Gastroesophageal sphincter (tissue), 3 donors: ENCODE measurements at regions not wholly inside any gene's neighbourhood (a gene's known extent, or its start where the extent isn't known, plus 50 kb on each side); places are given as distances from the start of the nearest gene placed in this dataset.
"Not testable (repeated sequence)": the region's sequence is repeated elsewhere in the genome, so short reads cannot be mapped to it uniquely, and the experiment has no call there.

Experiments used
- POLR2AphosphoS5 ChIP-seq: sonication (generic); formaldehyde crosslinking; IDR thresholded peaks from one replicate; pipeline ENCODE4 v1.6.1; 2017; ENCODE audit warnings: antibody characterized with exemption
- TF ChIP-seq, protein P1 (sequence below), 4 experiments: fragments of 200-600 bp in 2 of 4; fragments of 450-650 bp in 2 of 4; sonication (generic) in 1 of 4; IDR thresholded peaks; one replicate each; pipeline ENCODE4 v1.5.1; 2017 to 2019; ENCODE audit warnings: antibody characterized with exemption in 4 of 4, mild to moderate bottlenecking in 2 of 4, moderate library complexity in 2 of 4

GRCh38 chr4:61011936-61012335 is 188.2 kb upstream of the ADGRL3 start:
- TF ChIP-seq, protein P1, sequence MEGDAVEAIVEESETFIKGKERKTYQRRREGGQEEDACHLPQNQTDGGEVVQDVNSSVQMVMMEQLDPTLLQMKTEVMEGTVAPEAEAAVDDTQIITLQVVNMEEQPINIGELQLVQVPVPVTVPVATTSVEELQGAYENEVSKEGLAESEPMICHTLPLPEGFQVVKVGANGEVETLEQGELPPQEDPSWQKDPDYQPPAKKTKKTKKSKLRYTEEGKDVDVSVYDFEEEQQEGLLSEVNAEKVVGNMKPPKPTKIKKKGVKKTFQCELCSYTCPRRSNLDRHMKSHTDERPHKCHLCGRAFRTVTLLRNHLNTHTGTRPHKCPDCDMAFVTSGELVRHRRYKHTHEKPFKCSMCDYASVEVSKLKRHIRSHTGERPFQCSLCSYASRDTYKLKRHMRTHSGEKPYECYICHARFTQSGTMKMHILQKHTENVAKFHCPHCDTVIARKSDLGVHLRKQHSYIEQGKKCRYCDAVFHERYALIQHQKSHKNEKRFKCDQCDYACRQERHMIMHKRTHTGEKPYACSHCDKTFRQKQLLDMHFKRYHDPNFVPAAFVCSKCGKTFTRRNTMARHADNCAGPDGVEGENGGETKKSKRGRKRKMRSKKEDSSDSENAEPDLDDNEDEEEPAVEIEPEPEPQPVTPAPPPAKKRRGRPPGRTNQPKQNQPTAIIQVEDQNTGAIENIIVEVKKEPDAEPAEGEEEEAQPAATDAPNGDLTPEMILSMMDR (IDR thresholded peaks at IDR 0.05): not testable (repeated sequence)
- not testable (repeated sequence) for TF ChIP-seq POLR2AphosphoS5
